ENCODE measurements at regions not wholly inside any gene's neighbourhood (a gene's known extent, or its start where the extent isn't known, plus 50 kb on each side); places are given as distances from the start of the nearest gene placed in this dataset.

DNA sequence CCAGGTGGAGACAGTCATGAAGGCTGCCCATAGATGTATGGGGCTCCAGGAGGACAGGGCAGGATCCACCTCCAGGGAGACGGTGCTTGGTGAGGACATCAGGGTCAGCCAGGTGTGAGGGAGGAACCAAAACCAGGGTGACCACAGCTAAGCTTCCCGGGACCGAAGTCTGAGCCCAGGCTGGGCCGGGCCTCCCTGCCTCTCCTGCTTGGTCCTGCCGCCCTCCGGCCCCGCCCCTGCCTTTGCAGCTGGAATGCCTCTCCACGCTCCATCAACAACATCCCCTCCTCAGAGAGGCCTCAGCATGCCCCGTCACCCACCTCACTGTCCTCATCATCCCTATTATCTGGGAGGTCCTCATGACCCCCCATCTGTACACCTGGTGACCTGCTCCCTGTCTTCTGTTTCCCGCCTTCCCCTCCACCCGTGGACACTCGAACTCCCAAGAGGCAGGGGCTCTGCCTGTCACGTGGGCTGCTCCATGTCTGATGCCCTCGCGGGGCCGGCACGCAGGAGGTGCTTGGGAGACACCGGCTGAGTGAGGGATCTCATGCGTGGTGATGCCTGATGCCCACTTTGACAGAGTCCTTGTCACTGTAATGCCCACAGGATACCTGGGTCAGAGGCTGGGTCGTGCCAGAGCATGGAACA is 59.4 kb downstream of the RTL6 start:
- ATAC-seq (no peak), DNase-seq (no peak)
- TF ChIP-seq, protein P1, sequence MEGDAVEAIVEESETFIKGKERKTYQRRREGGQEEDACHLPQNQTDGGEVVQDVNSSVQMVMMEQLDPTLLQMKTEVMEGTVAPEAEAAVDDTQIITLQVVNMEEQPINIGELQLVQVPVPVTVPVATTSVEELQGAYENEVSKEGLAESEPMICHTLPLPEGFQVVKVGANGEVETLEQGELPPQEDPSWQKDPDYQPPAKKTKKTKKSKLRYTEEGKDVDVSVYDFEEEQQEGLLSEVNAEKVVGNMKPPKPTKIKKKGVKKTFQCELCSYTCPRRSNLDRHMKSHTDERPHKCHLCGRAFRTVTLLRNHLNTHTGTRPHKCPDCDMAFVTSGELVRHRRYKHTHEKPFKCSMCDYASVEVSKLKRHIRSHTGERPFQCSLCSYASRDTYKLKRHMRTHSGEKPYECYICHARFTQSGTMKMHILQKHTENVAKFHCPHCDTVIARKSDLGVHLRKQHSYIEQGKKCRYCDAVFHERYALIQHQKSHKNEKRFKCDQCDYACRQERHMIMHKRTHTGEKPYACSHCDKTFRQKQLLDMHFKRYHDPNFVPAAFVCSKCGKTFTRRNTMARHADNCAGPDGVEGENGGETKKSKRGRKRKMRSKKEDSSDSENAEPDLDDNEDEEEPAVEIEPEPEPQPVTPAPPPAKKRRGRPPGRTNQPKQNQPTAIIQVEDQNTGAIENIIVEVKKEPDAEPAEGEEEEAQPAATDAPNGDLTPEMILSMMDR (IDR thresholded peaks at IDR 0.05): no peak
- no peaks in the 10 kb centered on the region for H3K36me3 ChIP-seq (ENCODE audit: low read depth)
- H3K4me1 ChIP-seq (ENCODE audit: low read depth): no peaks in the 10 kb centered on the region
- intact Hi-C loops (cut with DNase I, micrococcal nuclease): no loop called here
- no peak overlapping the region for H3K4me3 ChIP-seq
- no peaks in the 10 kb centered on the region for H3K9me3 ChIP-seq

DNA sequence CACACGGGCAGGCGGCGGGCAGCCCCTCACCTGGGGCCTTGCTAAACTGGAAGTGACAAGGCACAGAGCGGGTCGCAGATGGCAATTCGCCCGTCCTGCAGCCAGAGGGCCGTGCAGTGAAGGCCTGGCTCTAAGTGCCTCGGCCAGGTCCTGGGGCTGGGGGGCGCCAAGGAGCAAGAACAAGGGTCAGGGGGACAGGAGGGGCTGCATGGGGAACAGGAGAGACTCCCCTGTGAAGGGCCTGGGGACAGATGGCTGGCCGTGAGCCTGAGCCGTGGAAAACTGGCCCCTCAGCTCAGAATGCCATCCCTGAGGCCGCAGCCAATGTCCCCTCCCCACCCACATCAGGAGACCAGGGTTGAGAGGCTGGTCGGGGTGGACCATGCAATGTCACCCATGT is 60.0 kb downstream of the RTL6 start:
- Histone ChIP-seq H3K36me3 (ENCODE audit: low read depth) (no peaks in the 10 kb centered on the region), H3K9me3 (no peaks in the 10 kb centered on the region), H3K4me1 (ENCODE audit: low read depth) (no peaks in the 10 kb centered on the region), H3K4me3 (no peak overlapping the region)
- intact Hi-C loops (cut with DNase I, micrococcal nuclease): no loop called here
- ATAC-seq (no peak), DNase-seq (no peak)
- TF ChIP-seq, protein P1 (IDR thresholded peaks at IDR 0.05): no peak

DNA sequence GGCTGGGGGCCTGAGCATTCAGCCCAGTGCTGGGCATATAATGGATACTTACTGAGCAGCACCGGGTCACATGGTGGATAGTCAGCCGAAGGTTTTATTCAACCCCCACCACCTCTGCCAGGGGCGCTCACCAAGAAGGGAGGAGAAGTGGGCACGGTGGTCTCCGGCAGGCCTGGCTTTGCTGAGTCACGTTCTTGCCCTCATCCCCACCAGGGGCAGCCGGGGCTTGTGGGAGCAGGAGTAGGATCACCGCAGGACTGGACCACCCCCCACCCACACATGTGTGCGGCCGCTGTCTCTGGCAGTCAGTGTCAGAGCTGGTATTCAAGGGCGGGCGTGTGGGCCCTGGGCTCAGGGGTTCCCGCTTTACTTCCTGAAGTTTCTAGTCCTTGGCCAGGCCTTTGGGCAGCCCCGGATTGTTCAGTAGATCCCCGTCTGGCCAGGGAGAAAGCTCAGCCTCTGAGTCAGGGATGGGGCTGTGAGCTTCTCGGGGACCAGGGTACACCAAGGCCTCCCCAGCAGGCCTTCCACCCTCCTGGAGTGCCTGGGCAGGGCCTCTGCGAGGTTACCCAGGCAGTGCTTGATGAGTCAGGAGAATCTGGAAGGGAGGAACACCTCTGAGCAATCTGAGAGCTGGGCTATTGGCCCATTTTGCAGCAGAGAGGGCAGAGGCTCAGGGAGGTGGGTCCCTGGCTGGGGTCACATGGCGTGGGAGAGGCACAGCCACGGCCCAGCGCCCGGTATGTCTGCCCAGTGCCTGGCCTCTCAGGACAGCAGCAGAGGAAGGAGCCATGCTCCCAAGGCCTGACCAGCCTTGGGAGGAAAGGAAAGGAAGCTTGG is 60.6 kb downstream of the RTL6 start:
- Histone ChIP-seq H3K36me3 (ENCODE audit: low read depth) (no peaks in the 10 kb centered on the region), H3K9me3 (no peaks in the 10 kb centered on the region), H3K4me1 (ENCODE audit: low read depth) (no peaks in the 10 kb centered on the region), H3K4me3 (no peak overlapping the region)
- intact Hi-C loops (cut with DNase I, micrococcal nuclease): no loop called here
- DNase-seq (no peak), ATAC-seq (no peak)
- TF ChIP-seq, protein P1 (IDR thresholded peaks at IDR 0.05): no peak

DNA sequence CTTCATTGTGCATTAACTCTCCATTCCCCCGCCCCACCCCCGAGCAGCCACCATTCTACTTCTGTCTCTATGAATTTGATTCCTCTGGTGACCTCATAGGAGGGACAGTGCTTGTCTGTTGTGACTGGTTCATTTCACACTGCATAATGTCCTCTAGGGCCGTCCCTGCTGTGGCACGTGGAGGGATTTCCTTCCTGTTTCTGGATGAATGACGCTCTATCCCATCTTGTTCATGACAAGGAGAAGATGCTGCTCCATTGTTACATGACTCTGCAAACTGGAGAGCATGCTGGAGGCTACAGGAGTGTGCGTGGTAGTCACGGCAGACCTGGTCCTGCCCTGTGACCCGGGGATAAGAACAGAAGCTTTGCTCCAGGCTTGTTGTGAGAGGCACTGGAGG is 61.3 kb downstream of the RTL6 start:
- Histone ChIP-seq H3K4me1 (ENCODE audit: low read depth) (no peaks in the 10 kb centered on the region), H3K36me3 (ENCODE audit: low read depth) (no peaks in the 10 kb centered on the region), H3K9me3 (no peaks in the 10 kb centered on the region), H3K4me3 (no peak overlapping the region)
- intact Hi-C loops (cut with DNase I, micrococcal nuclease): no loop called here
- ATAC-seq (no peak), DNase-seq (no peak)
- TF ChIP-seq, protein P1 (IDR thresholded peaks at IDR 0.05): no peak

DNA sequence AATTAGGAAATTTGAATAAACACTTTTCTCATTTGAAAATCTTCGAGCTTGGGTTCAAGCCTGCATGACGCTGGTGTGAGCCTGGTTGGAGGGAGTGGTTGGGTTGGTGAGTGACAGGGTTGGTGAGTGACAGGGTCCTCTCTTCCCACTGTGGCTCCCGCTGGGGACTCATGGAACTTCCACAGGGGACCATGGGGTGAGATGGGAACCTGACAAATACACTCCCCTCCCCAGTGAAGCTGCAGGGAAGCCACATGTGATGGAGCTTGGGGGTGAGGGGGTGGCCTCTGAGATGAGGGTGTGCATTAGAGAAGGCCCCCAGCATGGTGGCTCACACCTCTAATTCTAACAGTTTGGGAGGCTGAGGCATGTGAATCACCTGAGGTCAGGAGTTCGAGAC is 66.8 kb downstream of the RTL6 start:
- TF ChIP-seq, protein P1 (IDR thresholded peaks at IDR 0.05): no peak
- ATAC-seq (no peak), DNase-seq (peak in 1 of 3 donors; percentile 8)
- no peaks in the 10 kb centered on the region for H3K36me3 ChIP-seq (ENCODE audit: low read depth)
- no peaks in the 10 kb centered on the region for H3K9me3 ChIP-seq
- H3K4me1 ChIP-seq (ENCODE audit: low read depth): no peaks in the 10 kb centered on the region
- intact Hi-C loops (cut with DNase I, micrococcal nuclease): no loop called here
- H3K4me3 ChIP-seq: no peak overlapping the region
